WERI-Rb-1 (cell line): ENCODE measurements at regions not wholly inside any gene's neighbourhood (a gene's known extent, or its start where the extent isn't known, plus 50 kb on each side); places are given as distances from the start of the nearest gene placed in this dataset.

ENCODE experiments used
- DNase-seq: peaks from one replicate; pipeline ENCODE4 v3.0.0-alpha.2; 2020
- H3K27ac ChIP-seq: fragments of 250-450 bp; sonication (Bioruptor Pico); 2 replicates; pipeline ENCODE4 v1.5.1; 2020; ENCODE audit warnings: mild to moderate bottlenecking, moderate library complexity
- H3K27me3 ChIP-seq: fragments of 250-450 bp; sonication (Bioruptor Pico); 2 replicates; pipeline ENCODE4 v1.5.1; 2021; ENCODE audit warnings: mild to moderate bottlenecking, low read depth, moderate library complexity; ENCODE audit not compliant: insufficient read depth, severe bottlenecking
- H3K36me3 ChIP-seq: fragments of 250-450 bp; sonication (Bioruptor Pico); 2 replicates; pipeline ENCODE4 v1.5.1; 2020; ENCODE audit warnings: mild to moderate bottlenecking, moderate library complexity
- H3K4me3 ChIP-seq: 2 replicates; pipeline ENCODE4 v1.5.1; 2011; ENCODE audit warnings: low read depth, mild to moderate bottlenecking, control low read depth, low read length
- H3K9me3 ChIP-seq: fragments of 250-450 bp; sonication (Bioruptor Pico); 2 replicates; pipeline ENCODE4 v1.5.1; 2021; ENCODE audit warnings: mild to moderate bottlenecking, moderate library complexity; ENCODE audit not compliant: severe bottlenecking
- TF ChIP-seq, protein P1 (sequence below): IDR thresholded peaks from 2 replicates; pipeline ENCODE4 v1.5.1; 2011; ENCODE audit warnings: low read depth, mild to moderate bottlenecking, control low read depth, inconsistent platforms, low read length

DNA sequence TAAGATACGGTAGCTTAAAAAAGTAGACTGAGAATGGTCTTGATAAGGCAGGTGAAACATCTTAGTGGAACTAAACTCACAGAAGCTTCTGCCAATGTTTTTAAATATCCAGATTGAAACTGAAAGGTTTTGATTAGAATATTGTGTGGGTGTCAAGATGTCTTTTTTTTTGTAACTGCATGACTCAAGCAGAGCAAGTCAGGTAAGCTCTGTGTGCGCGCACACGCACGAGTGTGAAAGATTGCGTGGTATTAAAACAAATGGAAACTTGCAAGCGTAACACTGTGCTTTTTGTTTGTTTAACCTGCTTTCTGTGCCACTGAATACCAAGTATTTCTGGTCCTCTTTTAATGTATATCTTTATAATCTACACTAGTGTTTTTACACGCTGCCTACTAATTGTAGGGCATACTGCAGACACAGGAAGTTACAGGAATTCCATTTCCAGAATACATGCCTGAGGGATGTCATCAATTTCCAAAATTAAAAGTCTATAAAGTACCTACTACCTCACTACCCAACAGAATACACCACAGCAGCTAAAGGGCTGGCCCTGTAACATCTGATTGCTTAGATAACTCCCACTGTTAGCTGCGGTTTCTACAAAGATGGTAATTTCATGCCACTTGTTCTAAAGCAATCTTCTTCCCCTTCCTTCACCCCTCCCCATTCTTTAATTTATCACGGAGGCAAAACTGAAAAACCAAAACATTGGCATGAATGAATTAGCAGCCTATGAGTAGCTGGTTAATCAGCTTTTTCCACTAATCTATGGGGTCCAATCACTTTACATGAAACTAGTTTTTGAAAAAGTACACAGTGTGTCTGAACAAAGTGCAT is 472.8 kb downstream of the SHQ1 start:
- Histone ChIP-seq H3K36me3 (peaks cover 46% of the 10 kb centered on the region), H3K27ac (no peak overlapping the region), H3K27me3 (no peaks in the 10 kb centered on the region), H3K9me3 (no peaks in the 10 kb centered on the region), H3K4me3 (no peak overlapping the region)
- DNase-seq: no peak
- TF ChIP-seq, protein P1, sequence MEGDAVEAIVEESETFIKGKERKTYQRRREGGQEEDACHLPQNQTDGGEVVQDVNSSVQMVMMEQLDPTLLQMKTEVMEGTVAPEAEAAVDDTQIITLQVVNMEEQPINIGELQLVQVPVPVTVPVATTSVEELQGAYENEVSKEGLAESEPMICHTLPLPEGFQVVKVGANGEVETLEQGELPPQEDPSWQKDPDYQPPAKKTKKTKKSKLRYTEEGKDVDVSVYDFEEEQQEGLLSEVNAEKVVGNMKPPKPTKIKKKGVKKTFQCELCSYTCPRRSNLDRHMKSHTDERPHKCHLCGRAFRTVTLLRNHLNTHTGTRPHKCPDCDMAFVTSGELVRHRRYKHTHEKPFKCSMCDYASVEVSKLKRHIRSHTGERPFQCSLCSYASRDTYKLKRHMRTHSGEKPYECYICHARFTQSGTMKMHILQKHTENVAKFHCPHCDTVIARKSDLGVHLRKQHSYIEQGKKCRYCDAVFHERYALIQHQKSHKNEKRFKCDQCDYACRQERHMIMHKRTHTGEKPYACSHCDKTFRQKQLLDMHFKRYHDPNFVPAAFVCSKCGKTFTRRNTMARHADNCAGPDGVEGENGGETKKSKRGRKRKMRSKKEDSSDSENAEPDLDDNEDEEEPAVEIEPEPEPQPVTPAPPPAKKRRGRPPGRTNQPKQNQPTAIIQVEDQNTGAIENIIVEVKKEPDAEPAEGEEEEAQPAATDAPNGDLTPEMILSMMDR: no peak

DNA sequence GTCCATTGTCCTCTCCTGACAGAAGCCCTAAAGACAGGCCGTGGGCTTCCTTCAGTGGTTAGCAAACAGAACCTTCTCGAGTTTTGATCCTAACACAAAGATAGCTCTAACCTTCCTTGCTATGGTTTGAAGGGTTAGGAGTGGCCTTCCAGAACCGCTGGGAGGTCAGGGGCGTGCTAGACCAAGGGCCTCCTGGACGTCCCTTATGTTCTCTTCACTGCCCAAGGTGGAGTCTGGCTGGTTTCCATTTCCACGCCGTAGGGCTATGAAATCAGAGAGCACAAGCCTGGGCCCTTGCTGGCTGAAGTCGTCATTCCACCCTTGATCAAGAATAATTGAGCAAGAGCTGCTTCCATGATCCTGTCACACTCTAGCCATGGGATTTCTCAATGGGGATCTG is 475.1 kb downstream of the SHQ1 start:
- H3K36me3 ChIP-seq: peaks cover 35% of the 10 kb centered on the region
- TF ChIP-seq, protein P1: no peak

DNA sequence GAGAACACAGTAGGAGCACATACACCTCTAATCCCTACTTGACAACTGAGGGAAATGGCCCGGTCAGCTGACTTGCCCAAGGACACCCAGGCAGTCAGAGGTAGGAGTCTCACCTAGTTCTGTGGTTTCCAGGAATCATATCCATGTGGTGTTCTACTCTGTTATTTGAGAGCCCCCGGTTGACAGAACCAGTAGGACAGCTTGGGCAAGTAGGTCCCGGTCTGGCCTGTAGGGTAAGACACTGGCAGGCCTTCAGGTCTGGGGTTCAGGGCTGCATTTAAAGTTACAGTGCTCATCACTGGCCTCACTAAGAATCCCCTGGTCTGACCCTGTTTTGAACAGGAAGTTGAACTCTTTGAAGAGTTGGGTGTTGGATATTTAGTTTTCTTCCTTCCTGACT is 476.1 kb downstream of the SHQ1 start:
- no peaks in the 10 kb centered on the region for H3K27me3 ChIP-seq
- H3K36me3 ChIP-seq: peaks cover 28% of the 10 kb centered on the region
- no peak overlapping the region for H3K27ac ChIP-seq
- TF ChIP-seq, protein P1: no peak
- H3K4me3 ChIP-seq: no peak overlapping the region
- no peaks in the 10 kb centered on the region for H3K9me3 ChIP-seq
- DNase-seq: no peak

More for the DNA sequence above, 475.1 kb downstream of the SHQ1 start:
- Histone ChIP-seq H3K9me3 (no peaks in the 10 kb centered on the region), H3K27ac (no peak overlapping the region), H3K27me3 (no peaks in the 10 kb centered on the region), H3K4me3 (no peak overlapping the region)
- DNase-seq: no peak

DNA sequence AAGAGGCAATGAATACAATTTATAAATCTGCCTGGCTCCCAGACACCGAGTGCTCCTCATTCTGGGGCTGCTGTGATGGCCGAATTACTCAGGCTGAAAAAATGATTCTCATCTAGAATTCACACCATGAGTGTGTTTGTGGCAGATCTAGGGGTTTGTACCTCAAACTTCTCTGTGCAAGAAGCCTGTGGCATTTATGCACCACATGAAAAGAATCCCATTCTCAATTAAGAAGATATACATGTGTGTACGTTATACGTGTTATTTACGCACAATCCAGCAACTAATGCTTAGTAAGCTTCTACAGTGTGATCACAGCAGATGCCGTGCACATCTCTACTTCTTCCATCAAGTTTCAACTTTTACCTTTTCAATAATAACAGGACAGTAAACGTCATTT is 476.8 kb downstream of the SHQ1 start:
- H3K27ac ChIP-seq: no peak overlapping the region
- no peak overlapping the region for H3K4me3 ChIP-seq
- H3K9me3 ChIP-seq: no peaks in the 10 kb centered on the region
- TF ChIP-seq, protein P1: no peak
- H3K27me3 ChIP-seq: no peaks in the 10 kb centered on the region
- peaks cover 21% of the 10 kb centered on the region for H3K36me3 ChIP-seq
- DNase-seq: no peak

DNA sequence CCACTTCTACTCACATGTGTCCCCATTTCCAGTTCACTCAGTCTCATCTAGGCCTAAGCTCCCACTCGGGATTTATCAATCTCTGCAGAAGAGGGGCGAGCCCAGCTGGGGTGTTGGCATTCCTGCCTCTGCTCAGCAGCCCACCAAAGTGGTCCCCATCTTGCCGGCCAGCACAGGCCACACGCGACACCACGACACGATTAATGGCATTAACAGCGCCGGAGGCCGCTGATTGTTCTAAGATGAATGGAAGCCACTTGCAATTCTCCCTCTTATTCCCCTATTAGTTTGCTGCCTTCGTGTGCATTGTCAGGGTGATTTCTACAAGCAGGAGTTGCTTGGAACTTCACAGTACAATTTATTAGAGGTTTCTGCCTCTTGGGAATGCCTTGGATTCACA is 477.3 kb downstream of the SHQ1 start:
- H3K4me3 ChIP-seq: no peak overlapping the region
- H3K27me3 ChIP-seq: no peaks in the 10 kb centered on the region
- TF ChIP-seq, protein P1: no peak
- H3K27ac ChIP-seq: no peak overlapping the region
- no peak for DNase-seq
- peaks cover 20% of the 10 kb centered on the region for H3K36me3 ChIP-seq
- no peaks in the 10 kb centered on the region for H3K9me3 ChIP-seq

DNA sequence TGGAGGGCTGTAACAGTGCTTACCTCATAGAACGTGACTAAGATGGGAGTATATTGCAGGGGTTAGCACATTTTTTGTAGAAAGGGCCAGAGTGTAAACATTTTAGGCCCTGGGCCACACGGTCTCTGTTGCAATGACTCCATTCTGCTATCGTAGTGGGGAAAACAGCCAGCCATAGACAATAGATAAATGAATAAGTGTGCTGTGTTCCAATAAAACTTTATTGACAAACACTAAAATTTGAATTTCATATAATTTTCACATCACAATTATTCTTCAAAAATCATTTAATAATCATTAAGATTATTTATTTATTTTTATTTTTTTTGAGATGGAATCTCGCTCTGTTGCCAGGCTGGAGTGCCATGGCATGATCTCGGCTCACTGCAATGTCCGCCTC is 478.6 kb downstream of the SHQ1 start:
- Histone ChIP-seq H3K27me3 (no peaks in the 10 kb centered on the region), H3K36me3 (peaks cover 10% of the 10 kb centered on the region), H3K4me3 (no peak overlapping the region), H3K9me3 (no peaks in the 10 kb centered on the region), H3K27ac (no peak overlapping the region)
- no peak for DNase-seq
- TF ChIP-seq, protein P1: no peak
